ENCODE measurements at regions not wholly inside any gene's neighbourhood (a gene's known extent, or its start where the extent isn't known, plus 50 kb on each side); places are given as distances from the start of the nearest gene placed in this dataset.

DNA sequence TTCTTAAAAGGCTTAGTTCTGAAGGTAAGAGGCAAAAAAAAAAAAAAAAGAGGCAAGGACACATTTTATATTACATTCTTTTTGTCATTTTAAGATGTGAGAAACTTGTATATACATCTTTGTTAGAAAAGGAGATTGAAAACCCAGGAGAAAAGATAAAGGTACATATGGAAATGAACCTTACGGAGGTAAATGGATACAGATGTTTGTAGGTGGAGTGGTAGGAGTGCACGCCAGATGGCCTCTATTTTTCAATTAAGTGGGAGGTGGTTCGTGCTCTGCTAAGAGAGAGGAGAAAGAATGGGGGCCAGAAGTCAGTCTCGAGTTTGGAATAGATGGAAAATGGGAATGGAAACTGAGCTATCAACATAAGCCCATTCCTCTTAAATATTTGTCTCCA, 622.5 kb upstream of the GHITM start:
- TF ChIP-seq, protein P1, sequence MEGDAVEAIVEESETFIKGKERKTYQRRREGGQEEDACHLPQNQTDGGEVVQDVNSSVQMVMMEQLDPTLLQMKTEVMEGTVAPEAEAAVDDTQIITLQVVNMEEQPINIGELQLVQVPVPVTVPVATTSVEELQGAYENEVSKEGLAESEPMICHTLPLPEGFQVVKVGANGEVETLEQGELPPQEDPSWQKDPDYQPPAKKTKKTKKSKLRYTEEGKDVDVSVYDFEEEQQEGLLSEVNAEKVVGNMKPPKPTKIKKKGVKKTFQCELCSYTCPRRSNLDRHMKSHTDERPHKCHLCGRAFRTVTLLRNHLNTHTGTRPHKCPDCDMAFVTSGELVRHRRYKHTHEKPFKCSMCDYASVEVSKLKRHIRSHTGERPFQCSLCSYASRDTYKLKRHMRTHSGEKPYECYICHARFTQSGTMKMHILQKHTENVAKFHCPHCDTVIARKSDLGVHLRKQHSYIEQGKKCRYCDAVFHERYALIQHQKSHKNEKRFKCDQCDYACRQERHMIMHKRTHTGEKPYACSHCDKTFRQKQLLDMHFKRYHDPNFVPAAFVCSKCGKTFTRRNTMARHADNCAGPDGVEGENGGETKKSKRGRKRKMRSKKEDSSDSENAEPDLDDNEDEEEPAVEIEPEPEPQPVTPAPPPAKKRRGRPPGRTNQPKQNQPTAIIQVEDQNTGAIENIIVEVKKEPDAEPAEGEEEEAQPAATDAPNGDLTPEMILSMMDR (IDR thresholded peaks at IDR 0.05), result no peak

GRCh38 chr10:83517456-83517855, 621.9 kb upstream of the GHITM start:
- TF ChIP-seq, protein P1 (IDR thresholded peaks at IDR 0.05), result no peak

DNA sequence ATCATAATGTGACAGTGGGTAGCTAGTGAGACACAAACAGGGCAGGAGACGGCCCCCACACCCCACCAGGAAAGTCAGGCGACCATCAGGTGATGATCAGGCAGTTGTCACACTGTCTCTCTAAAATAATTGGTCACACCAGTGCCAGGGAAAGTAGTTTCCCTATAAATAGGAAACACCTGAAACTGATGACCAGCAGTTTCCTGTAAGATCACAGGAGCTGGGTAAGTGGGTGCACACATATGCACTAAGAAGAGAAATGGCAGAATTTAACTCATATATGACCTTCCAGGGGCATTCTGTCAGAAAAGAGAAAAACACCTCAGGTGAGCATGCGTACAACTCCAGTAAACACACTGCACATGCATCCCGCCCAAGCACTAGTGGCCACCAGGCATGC, 620.5 kb upstream of the GHITM start:
- TF ChIP-seq, protein P1 (IDR thresholded peaks at IDR 0.05), result no peak

DNA sequence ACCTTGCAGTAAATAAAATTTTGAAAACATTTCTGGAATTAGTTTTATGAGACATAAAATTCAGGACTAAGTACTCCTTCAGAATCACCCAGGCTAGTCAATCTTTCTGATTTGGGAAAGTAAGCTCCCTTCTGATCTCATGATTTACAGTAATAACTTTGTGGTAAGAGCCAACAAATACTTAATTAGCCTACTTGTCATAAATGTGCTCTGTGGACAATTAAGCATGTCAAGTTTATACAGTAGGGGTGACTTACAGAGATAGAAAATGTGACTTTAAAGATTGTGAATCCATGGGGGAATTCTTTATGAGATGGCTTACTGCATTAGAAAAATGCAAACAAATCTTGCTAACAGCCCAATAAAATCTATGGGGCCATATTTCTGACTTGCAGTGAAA, 616.9 kb upstream of the GHITM start:
- TF ChIP-seq, protein P1 (IDR thresholded peaks at IDR 0.05), result no peak

GRCh38 chr10:83522881-83523386, 616.4 kb upstream of the GHITM start:
- TF ChIP-seq, protein P1 (IDR thresholded peaks at IDR 0.05), result no peak

- TF ChIP-seq, protein P1 (IDR thresholded peaks at IDR 0.05), result no peak
These were observed 611.4 kb upstream of the GHITM start for GRCh38 chr10:83527934-83528333.

GRCh38 chr10:83533290-83533689, 606.0 kb upstream of the GHITM start:
- TF ChIP-seq, protein P1 (IDR thresholded peaks at IDR 0.05), result no peak

DNA sequence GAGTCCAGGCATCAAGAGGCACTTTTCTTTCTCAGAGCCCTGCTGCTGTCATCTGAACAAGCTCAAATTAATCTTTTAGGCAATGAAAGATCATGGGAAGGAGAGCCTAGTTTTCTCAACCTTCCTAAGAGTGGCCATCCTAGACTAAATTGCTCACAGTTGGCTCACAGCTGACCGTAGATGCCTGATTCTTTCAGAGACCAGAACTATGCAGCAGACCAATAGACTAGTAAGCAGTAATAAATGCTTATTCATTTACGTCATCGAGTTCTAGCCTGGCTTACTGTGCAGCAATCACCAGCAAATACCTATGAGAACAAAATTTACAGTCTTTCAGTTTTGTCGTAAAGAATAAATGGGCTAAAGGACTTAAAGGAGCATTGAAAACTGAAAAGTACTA, 602.9 kb upstream of the GHITM start:
- TF ChIP-seq, protein P1 (IDR thresholded peaks at IDR 0.05), result no peak
